ENCODE measurements at regions not wholly inside any gene's neighbourhood (a gene's known extent, or its start where the extent isn't known, plus 50 kb on each side); places are given as distances from the start of the nearest gene placed in this dataset.

- no peak for DNase-seq (ENCODE audit: low spot score)
These were observed 50.8 kb upstream of the SLC39A10 start for GRCh38 chr2:195606179-195606578.

GRCh38 chr2:195604706-195605105, 52.3 kb upstream of the SLC39A10 start:
- no peak for DNase-seq (ENCODE audit: low spot score)

GRCh38 chr2:195603998-195604397, 53.0 kb upstream of the SLC39A10 start:
- DNase-seq (ENCODE audit: low spot score): no peak

GRCh38 chr2:195603408-195603807, 53.6 kb upstream of the SLC39A10 start:
- DNase-seq (ENCODE audit: low spot score): no peak

- no peak for DNase-seq (ENCODE audit: low spot score)
These were observed 54.3 kb upstream of the SLC39A10 start for GRCh38 chr2:195602687-195603086.

- DNase-seq (ENCODE audit: low spot score): no peak
These were observed 55.7 kb upstream of the SLC39A10 start for GRCh38 chr2:195601361-195601760.

- peak; percentile 76 for DNase-seq (ENCODE audit: low spot score)
These were observed 56.2 kb upstream of the SLC39A10 start for GRCh38 chr2:195600778-195601177.

- DNase-seq (ENCODE audit: low spot score): no peak
These were observed 60.2 kb upstream of the SLC39A10 start for GRCh38 chr2:195596840-195597239.

GRCh38 chr2:195595825-195596224, 61.2 kb upstream of the SLC39A10 start:
- DNase-seq (ENCODE audit: low spot score): no peak

GRCh38 chr2:195594919-195595694, 61.9 kb upstream of the SLC39A10 start:
- DNase-seq (ENCODE audit: low spot score): no peak

- DNase-seq (ENCODE audit: low spot score): no peak
These were observed 62.8 kb upstream of the SLC39A10 start for GRCh38 chr2:195594248-195594647.

GRCh38 chr2:195592105-195592504, 64.9 kb upstream of the SLC39A10 start:
- no peak for DNase-seq (ENCODE audit: low spot score)

GRCh38 chr2:195590861-195591205, 66.2 kb upstream of the SLC39A10 start:
- DNase-seq (ENCODE audit: low spot score): peak; percentile 91

- no peak for DNase-seq (ENCODE audit: low spot score)
These were observed 66.7 kb upstream of the SLC39A10 start for GRCh38 chr2:195590199-195590860.

- DNase-seq (ENCODE audit: low spot score): no peak
These were observed 69.1 kb upstream of the SLC39A10 start for GRCh38 chr2:195587966-195588365.

- DNase-seq (ENCODE audit: low spot score): no peak
These were observed 70.8 kb upstream of the SLC39A10 start for GRCh38 chr2:195586062-195586714.

- DNase-seq (ENCODE audit: low spot score): no peak
These were observed 74.8 kb upstream of the SLC39A10 start for GRCh38 chr2:195582188-195582587.

GRCh38 chr2:195579776-195580555, 77.1 kb upstream of the SLC39A10 start:
- no peak for DNase-seq (ENCODE audit: low spot score)

GRCh38 chr2:195575879-195576401, 81.1 kb upstream of the SLC39A10 start:
- peak; percentile 69 for DNase-seq (ENCODE audit: low spot score)

GRCh38 chr2:195575016-195575415, 82.0 kb upstream of the SLC39A10 start:
- DNase-seq (ENCODE audit: low spot score): no peak

GRCh38 chr2:195574312-195574711, 82.7 kb upstream of the SLC39A10 start:
- no peak for DNase-seq (ENCODE audit: low spot score)
